ENCODE measurements at regions not wholly inside any gene's neighbourhood (a gene's known extent, or its start where the extent isn't known, plus 50 kb on each side); places are given as distances from the start of the nearest gene placed in this dataset.
"Not testable (repeated sequence)": the region's sequence is repeated elsewhere in the genome, so short reads cannot be mapped to it uniquely, and the experiment has no call there.

- Histone ChIP-seq H3K27me3 (no peaks in the 10 kb centered on the region), H3K27ac (no peak overlapping the region), H3K4me3 (no peak overlapping the region), H3K9me3 (ENCODE audit: low read depth) (no peaks in the 10 kb centered on the region), H3K4me1 (ENCODE audit: low read depth) (peaks cover 4% of the 10 kb centered on the region), H3K36me3 (no peaks in the 10 kb centered on the region)
- no peak for TF ChIP-seq CTCF (IDR thresholded peaks at IDR 0.05; ENCODE audit: low read depth, low read length)
- DNase-seq (ENCODE audit: low read depth in 1 of 2, low spot score in 1 of 2) = no peak
These were observed 676.4 kb downstream of the SI start for GRCh38 chr3:164401923-164402322.

- H3K4me1 ChIP-seq (ENCODE audit: low read depth); DNase-seq (ENCODE audit: low read depth in 1 of 2, low spot score in 1 of 2); H3K4me3 ChIP-seq; H3K27me3 ChIP-seq; H3K9me3 ChIP-seq (ENCODE audit: low read depth); H3K36me3 ChIP-seq; H3K27ac ChIP-seq: not testable (repeated sequence)
These were observed 676.9 kb downstream of the SI start for GRCh38 chr3:164401440-164401839.

GRCh38 chr3:164397462-164397861, 680.8 kb downstream of the SI start:
- Histone ChIP-seq H3K27me3 (no peaks in the 10 kb centered on the region), H3K4me3 (no peak overlapping the region), H3K27ac (no peak overlapping the region), H3K36me3 (no peaks in the 10 kb centered on the region), H3K9me3 (ENCODE audit: low read depth) (no peaks in the 10 kb centered on the region), H3K4me1 (ENCODE audit: low read depth) (peaks cover 6% of the 10 kb centered on the region)
- no peak for TF ChIP-seq CTCF (IDR thresholded peaks at IDR 0.05; ENCODE audit: low read depth, low read length)
- DNase-seq (ENCODE audit: low read depth in 1 of 2, low spot score in 1 of 2) = no peak

GRCh38 chr3:164393171-164393570, 685.1 kb downstream of the SI start:
- Histone ChIP-seq H3K9me3 (ENCODE audit: low read depth) (no peaks in the 10 kb centered on the region), H3K27ac (no peak overlapping the region), H3K4me3 (no peak overlapping the region), H3K36me3 (no peaks in the 10 kb centered on the region), H3K27me3 (no peaks in the 10 kb centered on the region), H3K4me1 (ENCODE audit: low read depth) (peaks cover 6% of the 10 kb centered on the region)
- DNase-seq (ENCODE audit: low read depth in 1 of 2, low spot score in 1 of 2) = no peak
- no peak for TF ChIP-seq CTCF (IDR thresholded peaks at IDR 0.05; ENCODE audit: low read depth, low read length)

GRCh38 chr3:164390046-164390445, 688.2 kb downstream of the SI start:
- peaks cover 2% of the 10 kb centered on the region for H3K4me1 ChIP-seq (ENCODE audit: low read depth)
- H3K4me3 ChIP-seq = no peak overlapping the region
- H3K27ac ChIP-seq = no peak overlapping the region
- H3K27me3 ChIP-seq = no peaks in the 10 kb centered on the region
- TF ChIP-seq CTCF (IDR thresholded peaks at IDR 0.05; ENCODE audit: low read depth, low read length) = no peak
- H3K9me3 ChIP-seq (ENCODE audit: low read depth) = no peaks in the 10 kb centered on the region
- no peaks in the 10 kb centered on the region for H3K36me3 ChIP-seq
- DNase-seq (ENCODE audit: low read depth in 1 of 2, low spot score in 1 of 2) = no peak

- Histone ChIP-seq H3K27ac (no peak overlapping the region), H3K4me1 (ENCODE audit: low read depth) (no peaks in the 10 kb centered on the region), H3K4me3 (no peak overlapping the region), H3K36me3 (no peaks in the 10 kb centered on the region), H3K9me3 (ENCODE audit: low read depth) (no peaks in the 10 kb centered on the region), H3K27me3 (no peaks in the 10 kb centered on the region)
- TF ChIP-seq CTCF (IDR thresholded peaks at IDR 0.05; ENCODE audit: low read depth, low read length) = no peak
- DNase-seq (ENCODE audit: low read depth in 1 of 2, low spot score in 1 of 2) = no peak
These were observed 691.1 kb downstream of the SI start for GRCh38 chr3:164387236-164387635.
